Choroid plexus epithelial cell (primary cell): ENCODE measurements at regions not wholly inside any gene's neighbourhood (a gene's known extent, or its start where the extent isn't known, plus 50 kb on each side); places are given as distances from the start of the nearest gene placed in this dataset.
A peak's percentile ranks its signal among the peaks of the same experiment; 100 is the strongest.

Experiments used
- DNase-seq: peaks from one replicate; pipeline ENCODE4 v3.0.0-alpha.2; 2010; ENCODE audit warnings: low read depth
- H3K4me3 ChIP-seq: 2 replicates; pipeline ENCODE4 v1.5.1; 2011; ENCODE audit warnings: low read depth, mild to moderate bottlenecking, control low read depth, low read length, moderate library complexity
- TF ChIP-seq, protein P1 (sequence below): conservative IDR thresholded peaks from 2 replicates; pipeline ENCODE4 v1.5.1; 2011; ENCODE audit warnings: low read depth, mild to moderate bottlenecking, control low read depth, inconsistent platforms, low read length, moderate library complexity

DNA sequence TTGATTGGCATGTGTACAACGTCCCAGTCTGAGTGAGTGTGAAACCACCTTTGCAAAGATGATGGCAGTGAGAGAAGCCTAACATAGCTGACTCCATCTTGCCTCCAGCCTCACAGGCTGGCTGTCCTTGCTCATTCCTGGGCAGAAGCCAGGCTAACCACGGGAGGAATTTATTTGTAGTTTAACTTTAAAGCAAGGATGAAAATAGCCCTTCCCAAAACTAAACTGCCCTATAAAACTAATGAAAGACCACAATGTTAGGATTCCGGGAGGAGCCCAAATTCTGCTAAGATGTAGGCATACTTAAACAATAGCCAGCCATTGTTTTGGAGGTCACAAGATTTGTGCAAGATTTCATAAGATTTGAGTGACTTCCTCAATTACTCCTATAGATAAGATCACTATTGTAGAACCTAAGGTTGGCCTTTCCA, 96.6 kb upstream of the LSM14A start:
- TF ChIP-seq, protein P1, sequence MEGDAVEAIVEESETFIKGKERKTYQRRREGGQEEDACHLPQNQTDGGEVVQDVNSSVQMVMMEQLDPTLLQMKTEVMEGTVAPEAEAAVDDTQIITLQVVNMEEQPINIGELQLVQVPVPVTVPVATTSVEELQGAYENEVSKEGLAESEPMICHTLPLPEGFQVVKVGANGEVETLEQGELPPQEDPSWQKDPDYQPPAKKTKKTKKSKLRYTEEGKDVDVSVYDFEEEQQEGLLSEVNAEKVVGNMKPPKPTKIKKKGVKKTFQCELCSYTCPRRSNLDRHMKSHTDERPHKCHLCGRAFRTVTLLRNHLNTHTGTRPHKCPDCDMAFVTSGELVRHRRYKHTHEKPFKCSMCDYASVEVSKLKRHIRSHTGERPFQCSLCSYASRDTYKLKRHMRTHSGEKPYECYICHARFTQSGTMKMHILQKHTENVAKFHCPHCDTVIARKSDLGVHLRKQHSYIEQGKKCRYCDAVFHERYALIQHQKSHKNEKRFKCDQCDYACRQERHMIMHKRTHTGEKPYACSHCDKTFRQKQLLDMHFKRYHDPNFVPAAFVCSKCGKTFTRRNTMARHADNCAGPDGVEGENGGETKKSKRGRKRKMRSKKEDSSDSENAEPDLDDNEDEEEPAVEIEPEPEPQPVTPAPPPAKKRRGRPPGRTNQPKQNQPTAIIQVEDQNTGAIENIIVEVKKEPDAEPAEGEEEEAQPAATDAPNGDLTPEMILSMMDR = no peak
- peak; percentile 20 for DNase-seq
- H3K4me3 ChIP-seq = no peak overlapping the region

DNA sequence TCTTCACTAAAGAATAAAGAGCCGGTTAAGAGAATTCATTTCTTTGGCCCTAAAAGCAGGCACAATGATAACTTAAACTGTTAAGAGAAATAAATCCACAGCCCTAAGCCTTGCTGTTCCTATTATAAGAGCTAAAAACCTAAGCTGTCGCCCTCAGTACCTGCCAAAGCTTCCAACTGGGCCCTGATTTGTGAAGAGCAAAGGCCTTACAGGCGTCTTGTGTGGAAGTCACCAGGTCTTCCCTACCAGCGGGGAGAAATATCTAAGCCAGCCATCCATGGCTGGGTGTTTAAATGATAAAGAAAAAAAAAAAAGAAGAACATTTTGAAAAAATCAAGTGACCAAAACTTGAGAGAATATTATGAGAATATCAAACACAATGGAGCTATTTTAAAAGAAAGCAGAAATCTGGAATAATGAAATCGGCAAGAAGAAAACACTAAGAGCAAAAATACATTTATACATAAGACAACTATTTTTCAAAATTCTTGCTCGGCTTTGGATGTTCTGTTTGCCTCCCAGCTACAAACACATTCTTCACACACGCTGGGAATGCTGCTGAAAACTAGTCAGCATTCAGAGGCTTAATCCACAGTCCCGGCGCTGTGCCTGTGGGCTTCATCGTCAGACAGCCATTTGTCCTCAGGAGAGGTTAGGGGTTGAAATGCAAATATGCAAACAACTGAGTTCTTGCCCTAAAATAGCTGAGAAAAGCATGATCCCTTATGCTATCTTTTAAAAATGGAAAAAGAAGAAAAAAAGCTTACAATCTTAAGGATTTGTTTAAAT, 89.8 kb upstream of the LSM14A start:
- TF ChIP-seq, protein P1 = no peak
- H3K4me3 ChIP-seq = no peak overlapping the region
- DNase-seq = peak; percentile 25

DNA sequence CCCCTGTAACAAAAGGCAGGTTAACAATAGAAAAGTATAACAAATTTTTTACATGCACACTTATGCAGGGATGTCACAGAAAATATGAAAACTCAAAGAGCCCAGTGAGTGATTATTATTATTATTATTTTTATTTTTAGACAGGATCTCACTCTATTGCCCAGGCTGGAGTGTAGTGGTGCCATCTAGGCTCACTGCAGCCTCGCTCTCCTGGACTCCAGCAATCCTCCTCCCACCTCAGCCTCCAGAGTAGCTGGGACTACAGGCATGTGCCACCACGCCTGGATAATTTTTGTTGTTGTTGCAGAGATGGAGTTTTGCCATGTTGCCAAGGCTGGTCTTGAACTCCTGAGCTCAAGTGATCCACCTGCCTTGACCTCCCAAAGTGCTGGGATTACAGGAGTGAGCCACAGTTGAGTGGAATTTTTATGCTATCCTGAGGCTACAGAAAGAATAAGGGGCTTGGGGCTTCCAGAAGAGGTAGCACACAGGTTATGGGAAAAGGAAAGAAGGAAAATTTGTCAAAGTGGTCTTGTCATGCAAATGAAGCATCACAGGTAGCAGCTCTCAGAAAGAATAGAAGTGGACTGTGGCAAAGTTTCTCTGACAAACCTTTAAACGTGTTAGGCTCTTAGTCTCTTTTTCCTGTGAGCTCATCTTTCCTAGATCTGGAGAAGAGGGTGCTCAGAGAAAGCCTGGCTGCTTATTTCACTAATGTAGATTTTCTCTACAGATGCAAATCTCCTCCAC, 87.7 kb upstream of the LSM14A start:
- H3K4me3 ChIP-seq = no peak overlapping the region
- DNase-seq = no peak
- TF ChIP-seq, protein P1 = no peak

GRCh38 chr19:34085336-34085735, 87.0 kb upstream of the LSM14A start:
- no peak for DNase-seq
- TF ChIP-seq, protein P1 = no peak
- H3K4me3 ChIP-seq = no peak overlapping the region

GRCh38 chr19:34088292-34088691, 84.0 kb upstream of the LSM14A start:
- TF ChIP-seq, protein P1 = no peak
- no peak overlapping the region for H3K4me3 ChIP-seq
- no peak for DNase-seq

DNA sequence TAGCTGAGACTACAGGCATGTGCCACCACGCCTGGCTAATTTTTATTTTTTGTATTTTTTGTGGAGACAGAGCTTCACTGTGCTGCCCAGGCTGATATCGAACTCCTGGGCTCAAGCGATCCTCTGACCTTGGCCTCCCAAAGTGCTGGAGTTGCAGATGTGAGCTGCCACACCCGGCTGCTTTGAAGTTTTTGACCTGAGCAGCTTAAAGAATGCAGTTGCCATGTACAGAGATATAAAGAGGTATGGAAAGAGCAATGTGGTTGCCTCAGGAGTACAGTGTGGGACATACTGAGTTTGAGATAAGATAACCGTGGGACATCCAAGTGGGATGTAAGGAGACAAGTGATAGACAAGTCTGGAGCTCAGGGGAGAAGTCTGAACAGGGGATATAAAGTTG, 82.7 kb upstream of the LSM14A start:
- TF ChIP-seq, protein P1 = no peak
- H3K4me3 ChIP-seq = no peak overlapping the region
- DNase-seq = no peak
